Caco-2 (cell line): ENCODE measurements at regions not wholly inside any gene's neighbourhood (a gene's known extent, or its start where the extent isn't known, plus 50 kb on each side); places are given as distances from the start of the nearest gene placed in this dataset.

Experiments used
- BruUV-seq: library from RNA; stranded (reverse); fragments of 400-500 nt; replicated peaks from 2 replicates; lab custom pipeline; 2021; lab: Mats Ljungman, UMichigan
- CTCF ChIA-PET: fragments of 300-600 bp; sonication (Branson Sonifier 250); formaldehyde crosslinking; loops from one replicate; lab custom pipeline; 2022; ENCODE audit warnings: antibody characterized with exemption; lab: Charles Lee
- POLR2A ChIA-PET: fragments of 300-600 bp; sonication (Branson Sonifier 250); formaldehyde crosslinking; loops from one replicate; lab custom pipeline; 2022; ENCODE audit warnings: antibody characterized with exemption; lab: Charles Lee
- DNase-seq, 2 experiments: peaks; one replicate each; pipeline versions ENCODE4 v3.0.0 to v3.0.0-alpha.2; 2020 to 2022
- H3K27me3 ChIP-seq: replicated peaks from 2 replicates; pipeline ENCODE4 v1.6.0; 2011; ENCODE audit warnings: low read length; ENCODE audit not compliant: control insufficient read depth, insufficient read depth
- H3K36me3 ChIP-seq: 2 replicates; pipeline ENCODE4 v1.5.1; 2011; ENCODE audit warnings: low read length; ENCODE audit not compliant: control insufficient read depth, insufficient read depth
- H3K4me1 ChIP-seq: fragments of 250-450 bp; sonication (Bioruptor Pico); 2 replicates; pipeline ENCODE4 v1.5.1; 2020; ENCODE audit warnings: mild to moderate bottlenecking
- H3K4me3 ChIP-seq: 2 replicates; pipeline ENCODE4 v1.5.1; 2011; ENCODE audit warnings: low read depth, mild to moderate bottlenecking, control low read depth, low read length
- H3K9me3 ChIP-seq: fragments of 250-450 bp; sonication (Bioruptor Pico); 2 replicates; pipeline ENCODE4 v1.5.1; 2020; ENCODE audit warnings: mild to moderate bottlenecking, moderate library complexity
- H3K27ac Mint-ChIP-seq: one replicate; pipeline ENCODE4 v1.8.0; 2022; ENCODE audit warnings: mixed read lengths; ENCODE audit not compliant: unreplicated experiment
- H3K27me3 Mint-ChIP-seq: one replicate; pipeline ENCODE4 v1.8.0; 2022; ENCODE audit warnings: mixed read lengths; ENCODE audit not compliant: insufficient read depth, unreplicated experiment
- H3K36me3 Mint-ChIP-seq: one replicate; pipeline ENCODE4 v1.8.0; 2022; ENCODE audit warnings: mild to moderate bottlenecking, mixed read lengths; ENCODE audit not compliant: insufficient read depth, unreplicated experiment
- H3K4me1 Mint-ChIP-seq: one replicate; pipeline ENCODE4 v1.8.0; 2022; ENCODE audit warnings: low read depth, mixed read lengths; ENCODE audit not compliant: unreplicated experiment
- H3K4me3 Mint-ChIP-seq: one replicate; pipeline ENCODE4 v1.8.0; 2022; ENCODE audit warnings: mild to moderate bottlenecking, moderate library complexity, mixed read lengths; ENCODE audit not compliant: unreplicated experiment
- H3K9me3 Mint-ChIP-seq: one replicate; pipeline ENCODE4 v1.8.0; 2022; ENCODE audit warnings: mixed read lengths; ENCODE audit not compliant: unreplicated experiment
- CTCF ChIP-seq, 2 experiments: fragments of 200-600 bp in 1 of 2; IDR thresholded peaks; 1 replicate in 1 of 2; 2 replicates in 1 of 2; pipeline versions ENCODE4 v1.5.1 to v1.8.0; 2011 to 2022; ENCODE audit warnings: antibody characterized with exemption in 1 of 2, control low read depth in 1 of 2, inconsistent platforms in 1 of 2, low read depth in 1 of 2, low read length in 1 of 2, mild to moderate bottlenecking in 1 of 2, moderate library complexity in 1 of 2; ENCODE audit not compliant: insufficient read depth in 1 of 2, severe bottlenecking in 1 of 2, unreplicated experiment in 1 of 2
- intact Hi-C: fragments of 100-400 bp; cut with micrococcal nuclease; formaldehyde crosslinking; loops from one replicate; pipeline ENCODE4 v1.10.0; 2022; ENCODE audit not compliant: unreplicated experiment

DNA sequence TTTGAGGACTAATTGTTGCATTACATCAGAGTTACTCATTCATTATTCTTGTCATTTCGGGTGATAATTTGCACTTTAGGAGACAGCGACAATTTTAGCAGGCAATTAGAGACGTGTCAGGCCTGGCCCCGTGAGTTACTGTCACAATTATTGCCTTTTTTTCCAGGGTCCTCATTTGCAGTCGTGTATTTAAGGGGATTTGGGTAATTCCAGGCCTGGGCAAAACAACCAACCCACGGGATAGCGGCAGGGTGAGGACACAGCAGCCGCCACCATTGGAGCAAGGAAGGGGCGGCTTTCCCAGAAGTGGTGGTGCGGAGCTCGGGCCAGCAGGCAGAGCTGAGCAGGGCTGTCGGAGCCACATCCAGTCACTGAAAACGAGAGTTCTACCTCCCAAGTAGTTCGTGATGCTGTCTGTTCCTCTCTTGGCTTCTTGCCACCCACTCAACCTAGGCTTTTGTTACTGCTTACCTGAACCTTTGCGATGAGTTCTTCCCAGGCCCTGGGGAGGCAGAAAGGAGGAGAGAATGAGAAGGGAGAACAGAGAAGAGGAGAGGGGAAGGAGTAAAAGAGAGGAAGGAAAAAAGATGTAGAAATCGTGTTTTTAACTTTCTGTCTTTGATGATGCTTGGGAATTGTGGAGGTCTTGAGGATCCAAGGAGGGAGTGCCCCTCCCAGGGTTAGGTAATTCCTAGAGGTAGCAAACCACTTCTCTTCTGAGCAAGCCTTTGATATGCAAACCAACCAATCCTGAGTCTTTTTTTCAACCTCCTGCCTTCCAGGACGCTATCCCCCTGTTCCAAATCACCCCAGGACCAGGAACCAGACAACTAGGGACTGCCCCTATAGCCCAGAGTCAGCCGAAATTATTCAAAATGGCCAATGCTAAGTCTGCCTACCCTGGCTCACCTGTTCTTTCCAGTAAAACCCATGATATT lies 236.1 kb downstream of the MIAT start:
- Histone ChIP-seq H3K27me3 (no peaks in the 10 kb centered on the region), H3K4me3 (no peak overlapping the region), H3K36me3 (no peaks in the 10 kb centered on the region), H3K9me3 (no peaks in the 10 kb centered on the region), H3K4me1 (no peaks in the 10 kb centered on the region)
- ChIA-PET POLR2A (no interaction called here), CTCF (no interaction called here)
- H3K36me3 Mint-ChIP-seq = no peaks in the 10 kb centered on the region
- intact Hi-C loops = no loop called here
- no peaks in the 10 kb centered on the region for H3K9me3 Mint-ChIP-seq
- no TSS peak for BruUV-seq
- H3K4me1 Mint-ChIP-seq = peaks cover 7% of the 10 kb centered on the region
- no peak overlapping the region for H3K27ac Mint-ChIP-seq
- DNase-seq = no peak
- H3K27me3 Mint-ChIP-seq = peaks cover 7% of the 10 kb centered on the region
- H3K4me3 Mint-ChIP-seq = no peak overlapping the region
- TF ChIP-seq CTCF (IDR thresholded peaks at IDR 0.05; ENCODE audit: insufficient read depth in 1 of 2, low read depth in 1 of 2, low read length in 1 of 2, severe bottlenecking in 1 of 2, unreplicated experiment in 1 of 2) = no peak

DNA sequence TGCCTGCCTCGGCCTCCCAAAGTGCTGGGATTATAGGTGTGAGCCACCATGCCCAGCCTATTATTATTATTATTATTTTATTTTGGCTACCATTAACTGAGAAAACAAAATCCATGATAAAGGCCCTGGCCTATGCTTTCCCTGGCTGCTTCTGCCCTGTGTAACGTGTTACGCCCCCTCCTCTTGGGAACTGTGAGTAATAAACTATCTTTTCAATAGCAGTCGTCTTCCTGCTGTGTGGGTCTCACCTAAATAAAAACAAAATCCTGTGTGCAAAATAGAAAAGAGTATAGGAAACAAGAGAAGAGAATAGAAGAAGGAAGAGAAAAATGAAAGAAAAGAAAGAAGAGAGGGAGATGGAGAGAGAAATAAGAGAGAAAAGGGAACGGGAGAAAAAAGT lies 237.0 kb downstream of the MIAT start:
- Mint-ChIP-seq H3K36me3 (no peaks in the 10 kb centered on the region), H3K27me3 (peaks cover 7% of the 10 kb centered on the region), H3K9me3 (no peaks in the 10 kb centered on the region), H3K4me1 (peaks cover 7% of the 10 kb centered on the region), H3K27ac (no peak overlapping the region), H3K4me3 (no peak overlapping the region)
- DNase-seq = no peak
- Histone ChIP-seq H3K4me1 (no peaks in the 10 kb centered on the region), H3K9me3 (no peaks in the 10 kb centered on the region), H3K27me3 (no peaks in the 10 kb centered on the region), H3K4me3 (no peak overlapping the region), H3K36me3 (no peaks in the 10 kb centered on the region)
- POLR2A ChIA-PET = no interaction called here
- CTCF ChIA-PET = no interaction called here
- intact Hi-C loops = no loop called here
- no peak for TF ChIP-seq CTCF (IDR thresholded peaks at IDR 0.05; ENCODE audit: insufficient read depth in 1 of 2, low read depth in 1 of 2, low read length in 1 of 2, severe bottlenecking in 1 of 2, unreplicated experiment in 1 of 2)
- no TSS peak for BruUV-seq

GRCh38 chr22:26894766-26895485 lies 237.5 kb downstream of the MIAT start:
- Mint-ChIP-seq H3K9me3 (no peaks in the 10 kb centered on the region), H3K27me3 (peaks cover 7% of the 10 kb centered on the region), H3K4me1 (peaks cover 7% of the 10 kb centered on the region), H3K36me3 (no peaks in the 10 kb centered on the region), H3K4me3 (no peak overlapping the region), H3K27ac (no peak overlapping the region)
- Histone ChIP-seq H3K4me1 (no peaks in the 10 kb centered on the region), H3K4me3 (no peak overlapping the region), H3K36me3 (no peaks in the 10 kb centered on the region), H3K27me3 (no peaks in the 10 kb centered on the region), H3K9me3 (no peaks in the 10 kb centered on the region)
- BruUV-seq = no TSS peak
- DNase-seq = no peak
- no peak for TF ChIP-seq CTCF (IDR thresholded peaks at IDR 0.05; ENCODE audit: insufficient read depth in 1 of 2, low read depth in 1 of 2, low read length in 1 of 2, severe bottlenecking in 1 of 2, unreplicated experiment in 1 of 2)
- intact Hi-C loops = no loop called here
- ChIA-PET POLR2A (no interaction called here), CTCF (no interaction called here)
